Glutamatergic neuron (in vitro differentiated cells): ENCODE measurements at regions not wholly inside any gene's neighbourhood (a gene's known extent, or its start where the extent isn't known, plus 50 kb on each side); places are given as distances from the start of the nearest gene placed in this dataset.

Source experiments
- DNase-seq: peaks from one replicate; pipeline ENCODE4 v3.0.0; 2022
- H3K27ac Mint-ChIP-seq: one replicate; pipeline ENCODE4 v1.8.0; 2020; ENCODE audit warnings: mild to moderate bottlenecking, mixed read lengths, inconsistent platforms; ENCODE audit not compliant: unreplicated experiment
- H3K27me3 Mint-ChIP-seq: one replicate; pipeline ENCODE4 v1.8.0; 2020; ENCODE audit warnings: mild to moderate bottlenecking, moderate library complexity, mixed read lengths, inconsistent platforms; ENCODE audit not compliant: unreplicated experiment
- H3K36me3 Mint-ChIP-seq: one replicate; pipeline ENCODE4 v1.8.0; 2020; ENCODE audit warnings: mild to moderate bottlenecking, mixed read lengths, inconsistent platforms; ENCODE audit not compliant: unreplicated experiment
- H3K4me1 Mint-ChIP-seq: one replicate; pipeline ENCODE4 v1.8.0; 2020; ENCODE audit warnings: mild to moderate bottlenecking, low read depth, mixed read lengths, inconsistent platforms; ENCODE audit not compliant: unreplicated experiment
- H3K4me3 Mint-ChIP-seq: one replicate; pipeline ENCODE4 v1.8.0; 2020; ENCODE audit warnings: mild to moderate bottlenecking, mixed read lengths, inconsistent platforms; ENCODE audit not compliant: unreplicated experiment
- H3K9me3 Mint-ChIP-seq: one replicate; pipeline ENCODE4 v1.8.0; 2020; ENCODE audit warnings: mild to moderate bottlenecking, moderate library complexity, mixed read lengths, inconsistent platforms; ENCODE audit not compliant: unreplicated experiment
- TF ChIP-seq, protein P1 (sequence below): fragments of 200-600 bp; sonication (generic); IDR thresholded peaks from one replicate; pipeline ENCODE4 v1.5.0; 2021; ENCODE audit not compliant: partially characterized antibody, unreplicated experiment

DNA sequence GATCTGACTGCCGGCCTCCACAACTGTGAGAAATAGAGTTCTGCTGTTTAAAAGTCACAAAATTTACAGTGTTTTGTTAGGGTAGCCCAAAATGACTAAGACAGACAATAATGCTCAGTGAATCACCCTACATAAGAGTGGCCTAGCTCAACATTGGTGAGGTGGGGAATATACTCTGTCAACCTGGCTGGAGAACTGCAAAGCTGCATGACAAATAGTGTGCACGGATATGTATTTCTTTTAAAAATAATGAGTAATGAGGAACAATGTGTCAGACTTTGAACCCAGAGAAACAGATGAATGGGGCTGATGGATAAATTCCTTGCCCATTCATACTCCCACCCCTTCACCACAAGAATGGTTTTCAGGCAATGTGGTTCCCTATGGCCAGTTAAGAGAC is 372.4 kb downstream of the SUCLA2 start:
- Mint-ChIP-seq H3K27ac (no peak overlapping the region), H3K9me3 (peaks cover 4% of the 10 kb centered on the region), H3K4me3 (no peak overlapping the region), H3K27me3 (no peaks in the 10 kb centered on the region), H3K4me1 (peaks cover 8% of the 10 kb centered on the region), H3K36me3 (peaks cover 8% of the 10 kb centered on the region)
- TF ChIP-seq, protein P1, sequence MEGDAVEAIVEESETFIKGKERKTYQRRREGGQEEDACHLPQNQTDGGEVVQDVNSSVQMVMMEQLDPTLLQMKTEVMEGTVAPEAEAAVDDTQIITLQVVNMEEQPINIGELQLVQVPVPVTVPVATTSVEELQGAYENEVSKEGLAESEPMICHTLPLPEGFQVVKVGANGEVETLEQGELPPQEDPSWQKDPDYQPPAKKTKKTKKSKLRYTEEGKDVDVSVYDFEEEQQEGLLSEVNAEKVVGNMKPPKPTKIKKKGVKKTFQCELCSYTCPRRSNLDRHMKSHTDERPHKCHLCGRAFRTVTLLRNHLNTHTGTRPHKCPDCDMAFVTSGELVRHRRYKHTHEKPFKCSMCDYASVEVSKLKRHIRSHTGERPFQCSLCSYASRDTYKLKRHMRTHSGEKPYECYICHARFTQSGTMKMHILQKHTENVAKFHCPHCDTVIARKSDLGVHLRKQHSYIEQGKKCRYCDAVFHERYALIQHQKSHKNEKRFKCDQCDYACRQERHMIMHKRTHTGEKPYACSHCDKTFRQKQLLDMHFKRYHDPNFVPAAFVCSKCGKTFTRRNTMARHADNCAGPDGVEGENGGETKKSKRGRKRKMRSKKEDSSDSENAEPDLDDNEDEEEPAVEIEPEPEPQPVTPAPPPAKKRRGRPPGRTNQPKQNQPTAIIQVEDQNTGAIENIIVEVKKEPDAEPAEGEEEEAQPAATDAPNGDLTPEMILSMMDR, result no peak
- DNase-seq, result no peak

DNA sequence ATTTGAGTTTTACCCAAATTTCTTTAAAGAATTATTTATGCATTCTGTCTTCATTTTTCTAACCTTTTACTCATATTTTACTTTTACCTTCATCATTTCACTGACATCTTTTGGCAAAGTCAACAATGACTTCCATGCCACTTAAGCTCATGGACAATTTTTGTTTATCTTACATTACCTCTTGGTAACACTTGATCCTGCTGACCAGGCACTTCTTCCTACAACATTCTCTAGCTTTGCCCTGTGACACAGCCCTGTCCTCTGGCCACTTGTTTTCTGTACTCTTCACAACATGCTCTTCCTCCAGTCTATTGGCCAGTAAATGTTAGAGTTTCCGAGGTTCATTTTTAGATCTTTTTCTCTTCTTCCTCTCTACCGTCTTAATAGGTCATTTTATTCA is 377.2 kb downstream of the SUCLA2 start:
- no peak overlapping the region for H3K4me3 Mint-ChIP-seq

DNA sequence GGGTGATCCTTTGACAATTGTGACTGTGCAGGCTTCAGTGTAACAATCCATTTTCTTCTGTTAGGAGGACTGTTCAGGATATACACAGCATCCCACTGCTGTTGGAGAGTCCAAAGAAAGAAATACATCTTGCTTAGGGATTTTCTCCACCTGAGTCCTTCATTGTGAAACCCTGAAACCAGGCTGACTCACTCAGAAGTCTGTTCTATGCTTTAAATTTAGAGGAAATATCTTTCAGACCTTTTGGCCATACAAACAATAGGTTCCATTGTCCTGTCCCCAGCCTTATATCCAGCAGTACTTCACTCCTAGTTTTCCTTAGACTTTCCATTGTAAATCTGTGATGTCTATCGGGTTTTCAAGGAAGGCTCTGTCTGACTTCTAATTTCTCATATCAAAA is 379.1 kb downstream of the SUCLA2 start:
- DNase-seq, result no peak
- no peak overlapping the region for H3K4me3 Mint-ChIP-seq
- TF ChIP-seq, protein P1, result no peak
- H3K27ac Mint-ChIP-seq, result no peak overlapping the region
- peaks cover 4% of the 10 kb centered on the region for H3K36me3 Mint-ChIP-seq
- no peaks in the 10 kb centered on the region for H3K4me1 Mint-ChIP-seq
- peaks cover 6% of the 10 kb centered on the region for H3K9me3 Mint-ChIP-seq
- no peaks in the 10 kb centered on the region for H3K27me3 Mint-ChIP-seq

More for the DNA sequence above, 377.2 kb downstream of the SUCLA2 start:
- no peaks in the 10 kb centered on the region for H3K27me3 Mint-ChIP-seq
- peaks cover 2% of the 10 kb centered on the region for H3K36me3 Mint-ChIP-seq
- no peaks in the 10 kb centered on the region for H3K4me1 Mint-ChIP-seq
- TF ChIP-seq, protein P1, result no peak
- H3K27ac Mint-ChIP-seq, result no peak overlapping the region
- peaks cover 4% of the 10 kb centered on the region for H3K9me3 Mint-ChIP-seq
- DNase-seq, result no peak

DNA sequence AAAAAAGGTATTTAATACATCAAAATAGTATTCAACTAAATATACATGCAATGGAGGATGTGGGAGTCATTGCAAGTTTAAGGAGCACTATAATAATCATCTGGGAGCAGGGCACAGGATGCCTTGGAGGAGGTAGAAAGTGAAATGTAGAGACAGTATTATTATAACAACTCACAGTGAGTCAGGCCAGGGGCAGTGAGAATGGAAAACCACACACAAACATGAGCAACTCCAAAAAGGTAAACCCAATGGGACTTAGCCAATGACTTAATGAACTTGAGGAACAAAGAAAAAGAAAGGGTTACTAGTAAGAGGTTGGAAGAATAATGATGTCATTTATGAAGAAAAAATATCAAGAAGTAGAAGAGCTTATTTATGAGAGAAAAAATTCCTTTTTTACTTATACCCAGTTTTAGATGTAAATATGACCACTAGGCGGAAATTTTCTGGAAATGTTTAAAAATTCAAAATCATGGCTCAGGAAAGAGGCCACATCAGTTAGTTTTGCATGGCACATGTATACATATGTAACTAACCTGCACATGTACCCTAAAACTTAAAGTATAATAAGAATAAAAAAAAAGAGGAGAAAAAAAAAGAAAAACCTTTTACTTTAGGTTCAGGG is 389.3 kb downstream of the SUCLA2 start:
- Mint-ChIP-seq H3K27me3 (no peaks in the 10 kb centered on the region), H3K36me3 (no peaks in the 10 kb centered on the region), H3K27ac (no peak overlapping the region), H3K9me3 (peaks cover 3% of the 10 kb centered on the region), H3K4me3 (no peak overlapping the region), H3K4me1 (no peaks in the 10 kb centered on the region)
- no peak for DNase-seq
- TF ChIP-seq, protein P1, result peak; percentile 60

DNA sequence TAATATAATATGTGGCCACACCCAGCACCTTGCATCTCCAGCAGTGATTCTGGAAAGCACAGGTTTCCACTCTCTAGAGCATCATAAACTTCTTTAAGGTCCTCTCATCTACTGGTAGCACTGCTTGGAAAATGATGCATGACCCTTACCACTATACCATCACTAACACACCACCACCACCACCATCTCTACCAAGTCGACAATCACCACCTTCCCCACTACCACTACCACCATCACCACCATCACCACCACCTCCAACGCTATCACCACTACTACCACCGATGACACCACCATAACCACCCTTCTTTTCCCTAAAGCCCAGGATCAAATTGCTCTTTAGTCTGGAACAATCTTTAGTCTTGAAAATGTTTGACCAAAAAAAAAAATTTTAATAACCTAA is 390.4 kb downstream of the SUCLA2 start:
- Mint-ChIP-seq H3K9me3 (peaks cover 3% of the 10 kb centered on the region), H3K27ac (no peak overlapping the region), H3K36me3 (no peaks in the 10 kb centered on the region), H3K27me3 (no peaks in the 10 kb centered on the region), H3K4me3 (no peak overlapping the region), H3K4me1 (no peaks in the 10 kb centered on the region)
- TF ChIP-seq, protein P1, result no peak
- no peak for DNase-seq
